Nephron progenitor cell (in vitro differentiated cells): ENCODE measurements at regions not wholly inside any gene's neighbourhood (a gene's known extent, or its start where the extent isn't known, plus 50 kb on each side); places are given as distances from the start of the nearest gene placed in this dataset.

Experiments used
- DNase-seq: peaks from one replicate; pipeline ENCODE4 v3.0.0; 2021
- H3K27ac Mint-ChIP-seq: 2 replicates; pipeline ENCODE4 v1.8.0; 2021; ENCODE audit warnings: mild to moderate bottlenecking, moderate library complexity, mixed read lengths
- H3K27me3 Mint-ChIP-seq: 2 replicates; pipeline ENCODE4 v1.8.0; 2021; ENCODE audit warnings: mild to moderate bottlenecking, low read depth, mixed read lengths; ENCODE audit not compliant: poor library complexity
- H3K36me3 Mint-ChIP-seq: 2 replicates; pipeline ENCODE4 v1.8.0; 2021; ENCODE audit warnings: low read depth, mixed read lengths
- H3K4me1 Mint-ChIP-seq: 2 replicates; pipeline ENCODE4 v1.8.0; 2021; ENCODE audit warnings: mixed read lengths
- H3K4me3 Mint-ChIP-seq: 2 replicates; pipeline ENCODE4 v1.8.0; 2021; ENCODE audit warnings: mild to moderate bottlenecking, moderate library complexity, mixed read lengths
- H3K9me3 Mint-ChIP-seq: 2 replicates; pipeline ENCODE4 v1.8.0; 2021; ENCODE audit warnings: mild to moderate bottlenecking, moderate library complexity, mixed read lengths
- TF ChIP-seq, protein P1 (sequence below): fragments of 200-600 bp; sonication (generic); IDR thresholded peaks from 2 replicates; pipeline ENCODE4 v1.5.0; 2021; ENCODE audit warnings: antibody characterized with exemption

GRCh38 chr3:187986514-187986934 lies 167.4 kb upstream of the LPP start:
- Mint-ChIP-seq H3K9me3 (no peaks in the 10 kb centered on the region), H3K4me1 (peaks cover 29% of the 10 kb centered on the region), H3K4me3 (no peak overlapping the region), H3K36me3 (no peaks in the 10 kb centered on the region), H3K27ac (no peak overlapping the region), H3K27me3 (peaks cover 4% of the 10 kb centered on the region)
- no peak for DNase-seq
- TF ChIP-seq, protein P1, sequence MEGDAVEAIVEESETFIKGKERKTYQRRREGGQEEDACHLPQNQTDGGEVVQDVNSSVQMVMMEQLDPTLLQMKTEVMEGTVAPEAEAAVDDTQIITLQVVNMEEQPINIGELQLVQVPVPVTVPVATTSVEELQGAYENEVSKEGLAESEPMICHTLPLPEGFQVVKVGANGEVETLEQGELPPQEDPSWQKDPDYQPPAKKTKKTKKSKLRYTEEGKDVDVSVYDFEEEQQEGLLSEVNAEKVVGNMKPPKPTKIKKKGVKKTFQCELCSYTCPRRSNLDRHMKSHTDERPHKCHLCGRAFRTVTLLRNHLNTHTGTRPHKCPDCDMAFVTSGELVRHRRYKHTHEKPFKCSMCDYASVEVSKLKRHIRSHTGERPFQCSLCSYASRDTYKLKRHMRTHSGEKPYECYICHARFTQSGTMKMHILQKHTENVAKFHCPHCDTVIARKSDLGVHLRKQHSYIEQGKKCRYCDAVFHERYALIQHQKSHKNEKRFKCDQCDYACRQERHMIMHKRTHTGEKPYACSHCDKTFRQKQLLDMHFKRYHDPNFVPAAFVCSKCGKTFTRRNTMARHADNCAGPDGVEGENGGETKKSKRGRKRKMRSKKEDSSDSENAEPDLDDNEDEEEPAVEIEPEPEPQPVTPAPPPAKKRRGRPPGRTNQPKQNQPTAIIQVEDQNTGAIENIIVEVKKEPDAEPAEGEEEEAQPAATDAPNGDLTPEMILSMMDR: no peak

DNA sequence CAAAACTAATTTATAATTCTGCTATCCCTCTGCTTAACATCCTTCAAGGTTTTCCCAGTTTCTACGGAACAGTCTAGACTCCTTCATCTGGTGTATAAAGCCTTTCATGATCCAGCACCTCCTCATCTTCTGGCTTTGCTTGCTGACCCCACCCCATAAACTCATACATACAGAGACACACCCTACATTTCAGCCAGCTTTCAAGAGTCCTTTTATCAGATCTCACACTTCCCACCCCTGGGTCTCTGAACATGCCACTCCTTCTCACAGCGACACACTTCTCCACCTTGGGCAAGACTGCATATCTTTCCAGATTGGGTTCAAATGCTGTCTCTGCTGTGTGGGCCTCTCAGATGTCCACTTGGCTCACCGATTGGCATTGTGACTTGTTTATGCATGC lies 166.8 kb upstream of the LPP start:
- DNase-seq: no peak
- Mint-ChIP-seq H3K36me3 (no peaks in the 10 kb centered on the region), H3K9me3 (no peaks in the 10 kb centered on the region), H3K4me3 (no peak overlapping the region), H3K27ac (no peak overlapping the region), H3K27me3 (peaks cover 4% of the 10 kb centered on the region), H3K4me1 (peaks cover 24% of the 10 kb centered on the region)
- TF ChIP-seq, protein P1: no peak

GRCh38 chr3:187987924-187988323 lies 166.0 kb upstream of the LPP start:
- Mint-ChIP-seq H3K27ac (no peak overlapping the region), H3K9me3 (no peaks in the 10 kb centered on the region), H3K4me3 (no peak overlapping the region), H3K27me3 (peaks cover 4% of the 10 kb centered on the region), H3K36me3 (no peaks in the 10 kb centered on the region), H3K4me1 (peaks cover 20% of the 10 kb centered on the region)
- no peak for DNase-seq
- TF ChIP-seq, protein P1: no peak

GRCh38 chr3:187989575-187990153 lies 164.3 kb upstream of the LPP start:
- DNase-seq: peak; percentile 13
- TF ChIP-seq, protein P1: no peak
- H3K36me3 Mint-ChIP-seq: no peaks in the 10 kb centered on the region
- no peak overlapping the region for H3K27ac Mint-ChIP-seq
- H3K9me3 Mint-ChIP-seq: no peaks in the 10 kb centered on the region
- H3K4me3 Mint-ChIP-seq: peak overlapping the region; percentile 62
- H3K27me3 Mint-ChIP-seq: peaks cover 4% of the 10 kb centered on the region
- H3K4me1 Mint-ChIP-seq: peaks cover 20% of the 10 kb centered on the region

- no peak overlapping the region for H3K27ac Mint-ChIP-seq
- no peak overlapping the region for H3K4me3 Mint-ChIP-seq
- H3K9me3 Mint-ChIP-seq: no peaks in the 10 kb centered on the region
- H3K36me3 Mint-ChIP-seq: no peaks in the 10 kb centered on the region
- TF ChIP-seq, protein P1: no peak
- no peak for DNase-seq
- H3K4me1 Mint-ChIP-seq: peaks cover 20% of the 10 kb centered on the region
- no peaks in the 10 kb centered on the region for H3K27me3 Mint-ChIP-seq
Observed at GRCh38 chr3:187992609-187993008, 161.3 kb upstream of the LPP start.
